ENCODE measurements at regions not wholly inside any gene's neighbourhood (a gene's known extent, or its start where the extent isn't known, plus 50 kb on each side); places are given as distances from the start of the nearest gene placed in this dataset.
"Not testable (repeated sequence)": the region's sequence is repeated elsewhere in the genome, so short reads cannot be mapped to it uniquely, and the experiment has no call there.

DNA sequence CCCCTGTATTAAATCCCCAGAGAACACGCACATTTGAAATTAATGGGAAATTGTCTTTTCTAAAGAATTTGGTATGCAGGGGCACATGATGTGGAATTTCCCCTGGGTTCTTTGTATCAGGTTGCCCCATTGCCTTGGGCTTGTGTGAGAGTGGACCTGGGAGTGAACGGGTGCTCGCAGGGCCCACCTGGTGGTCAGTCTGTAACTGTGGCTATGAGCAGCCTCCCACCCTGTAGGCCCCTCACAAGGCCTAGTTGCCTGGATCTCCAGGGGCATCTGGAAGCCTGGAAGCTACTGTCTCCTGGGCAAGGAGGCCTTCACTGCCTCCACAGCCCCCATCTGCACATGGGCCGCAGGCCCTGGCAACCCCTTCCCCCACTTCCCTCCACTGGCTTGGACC, 96.7 kb downstream of the SLC25A47 start:
- no peak for DNase-seq (ENCODE audit: low read depth)

DNA sequence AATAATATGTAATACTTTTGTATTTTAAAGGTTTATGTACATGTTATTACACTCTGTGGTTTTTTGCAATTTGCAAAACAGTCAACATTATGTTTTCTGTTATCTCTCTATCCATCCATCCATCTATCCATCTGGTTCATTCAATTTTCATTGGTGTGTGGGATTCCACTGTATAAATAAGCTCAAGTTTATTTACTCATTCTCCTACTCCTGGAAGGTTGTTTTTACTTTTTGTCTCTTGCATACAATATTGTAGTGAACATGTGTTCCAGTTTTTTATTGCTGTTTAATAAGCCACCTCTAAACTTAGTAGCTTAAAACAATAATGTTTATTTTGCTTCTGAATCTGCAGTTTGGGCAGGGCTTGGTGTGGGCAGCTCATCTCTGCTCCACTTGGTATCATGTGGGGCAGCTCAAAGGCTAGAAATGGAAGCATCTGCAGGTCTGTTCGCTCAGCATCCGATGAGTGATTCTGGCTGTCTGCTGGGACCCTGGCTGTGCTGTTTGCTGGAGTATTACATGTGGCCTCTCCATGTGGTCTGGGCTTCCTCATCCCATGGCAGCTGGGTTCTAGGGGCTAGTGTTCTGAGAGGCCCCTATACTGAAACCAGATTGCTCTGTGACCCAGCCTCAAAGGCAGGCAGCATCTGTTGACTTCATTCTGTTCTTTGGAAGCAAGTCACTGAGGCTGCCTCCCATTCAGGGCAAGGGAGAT, 98.8 kb downstream of the SLC25A47 start:
- DNase-seq (ENCODE audit: low read depth): no peak

DNA sequence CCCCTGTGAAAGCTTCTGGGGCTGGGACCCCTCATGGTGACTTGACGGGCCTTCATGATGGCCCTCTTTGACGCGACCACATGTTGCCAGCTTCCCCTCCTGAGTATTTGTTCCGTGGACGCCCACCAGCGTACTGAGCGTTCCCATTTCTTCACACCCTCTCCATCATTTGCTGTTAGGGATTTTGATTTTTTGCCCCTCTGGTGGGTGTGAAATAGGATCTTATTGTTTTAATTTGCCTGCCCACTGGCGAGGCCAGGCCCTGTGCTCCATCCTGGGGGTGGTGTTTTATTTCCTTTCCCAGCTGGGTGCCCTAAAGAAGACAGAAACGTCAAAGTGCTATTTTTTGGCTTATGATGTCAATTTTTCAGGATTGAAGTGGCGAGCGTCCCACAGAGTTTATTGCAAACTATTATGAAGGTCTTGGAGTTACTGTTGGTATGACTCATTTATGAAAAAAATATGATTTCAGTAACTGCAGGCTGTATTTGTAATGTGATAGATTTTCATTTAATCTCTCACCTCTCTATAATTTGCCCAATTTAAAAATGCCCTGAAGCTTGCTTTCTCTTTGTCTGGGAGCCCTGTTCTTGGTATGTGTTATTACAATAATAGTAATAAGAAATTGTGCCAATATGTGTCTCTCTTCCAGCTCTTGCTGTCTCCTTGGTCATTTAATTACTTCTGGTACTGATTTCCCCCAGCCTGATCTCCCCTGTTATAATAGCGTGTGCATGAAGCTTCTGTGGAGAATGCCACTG, 99.6 kb downstream of the SLC25A47 start:
- no peak for DNase-seq (ENCODE audit: low read depth)

DNA sequence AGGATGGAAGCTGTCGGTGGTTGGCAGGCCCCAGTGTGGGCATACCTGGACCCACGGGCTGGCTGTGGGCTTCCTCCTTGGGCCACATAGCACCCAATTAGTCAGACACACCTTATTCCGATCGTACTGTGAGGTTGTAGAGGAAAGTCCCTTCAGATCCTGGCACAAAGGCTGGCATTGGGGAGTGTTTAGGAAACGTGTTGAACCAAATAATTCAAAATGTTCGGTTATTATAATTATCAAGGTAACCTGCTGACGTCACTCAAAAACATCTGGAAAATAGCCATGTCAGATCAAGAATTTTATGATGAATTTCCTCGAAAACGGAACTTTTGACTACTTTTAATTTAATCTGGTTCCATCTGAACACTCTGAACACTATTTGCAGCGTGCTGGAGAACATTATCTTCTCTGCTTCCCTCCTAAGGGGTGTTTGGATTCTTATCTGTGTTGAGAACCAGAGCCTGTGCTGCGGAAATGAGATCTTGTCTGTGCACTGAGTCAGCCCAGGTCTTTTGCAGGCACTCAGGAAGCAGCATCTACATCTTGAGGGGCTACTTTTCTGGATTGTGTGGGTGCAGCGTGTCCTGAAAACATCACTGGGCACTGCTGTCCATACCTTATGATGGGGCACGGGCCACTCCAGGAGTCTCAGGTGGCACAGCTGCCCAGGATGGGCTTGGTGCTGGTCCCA, 100.3 kb downstream of the SLC25A47 start:
- no peak for DNase-seq (ENCODE audit: low read depth)

DNA sequence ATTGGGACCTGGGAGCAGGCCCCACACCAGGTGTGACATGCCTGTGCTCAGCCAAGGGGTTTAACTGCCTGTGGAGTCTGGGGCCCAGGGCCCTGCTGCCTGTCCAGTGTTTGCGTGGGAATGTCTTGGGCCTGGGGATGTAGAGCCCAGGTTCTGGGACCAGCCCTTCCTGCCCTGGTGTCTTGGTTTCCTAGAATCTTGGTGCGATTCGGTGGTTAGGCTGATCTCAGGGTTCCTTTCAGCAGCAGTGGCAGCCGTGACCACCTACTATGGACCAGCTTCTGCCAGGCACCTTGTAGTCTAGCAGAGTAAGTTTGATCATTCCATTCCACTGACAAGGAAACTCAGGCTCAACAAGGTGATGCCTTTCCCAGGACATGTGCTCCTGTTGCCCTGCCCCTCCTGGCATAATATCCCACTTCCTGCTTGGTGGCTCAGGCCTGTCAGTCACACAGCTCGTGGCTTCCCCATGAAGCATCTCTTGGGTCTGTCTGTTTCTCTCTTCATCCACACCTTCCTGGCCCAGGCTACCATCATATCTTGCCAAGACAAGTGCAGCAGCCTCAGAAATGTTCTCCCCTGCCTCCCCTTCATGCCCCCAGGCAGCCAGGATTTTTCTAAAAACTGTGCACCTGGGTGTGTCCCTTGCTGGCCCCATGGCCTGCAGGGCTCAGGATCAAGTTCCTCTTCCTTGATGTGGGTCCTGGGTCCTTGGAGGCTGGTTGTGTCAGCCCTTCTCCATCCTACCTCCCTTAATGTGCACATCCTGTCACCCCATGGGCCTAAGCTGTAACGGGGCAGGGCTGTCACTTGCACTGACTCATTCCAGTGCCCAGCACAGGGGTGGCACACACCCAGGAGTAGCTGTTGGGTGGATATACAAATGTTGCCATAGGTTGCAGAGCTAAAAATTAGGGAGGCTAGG, 101.6 kb downstream of the SLC25A47 start:
- DNase-seq (ENCODE audit: low read depth): no peak

DNA sequence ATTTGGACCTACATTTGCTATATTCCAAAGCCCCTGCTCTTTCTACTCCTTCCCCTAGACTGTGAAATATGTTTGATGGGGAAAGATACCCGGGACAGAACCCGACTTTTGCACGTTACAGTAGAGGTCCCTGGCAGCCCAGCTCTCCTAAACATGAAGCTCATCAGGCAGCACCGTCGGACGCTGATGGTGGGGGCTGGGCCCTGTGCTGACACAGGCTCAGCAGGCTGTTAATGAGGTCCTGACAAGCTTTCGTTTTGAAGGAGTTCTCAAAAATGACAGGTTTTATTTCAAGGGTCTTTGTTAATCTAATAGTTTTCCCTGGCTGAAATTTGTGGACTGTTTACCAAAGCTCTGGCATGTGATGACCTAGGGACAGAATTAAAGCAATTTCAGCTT, 102.3 kb downstream of the SLC25A47 start:
- no peak for DNase-seq (ENCODE audit: low read depth)

DNA sequence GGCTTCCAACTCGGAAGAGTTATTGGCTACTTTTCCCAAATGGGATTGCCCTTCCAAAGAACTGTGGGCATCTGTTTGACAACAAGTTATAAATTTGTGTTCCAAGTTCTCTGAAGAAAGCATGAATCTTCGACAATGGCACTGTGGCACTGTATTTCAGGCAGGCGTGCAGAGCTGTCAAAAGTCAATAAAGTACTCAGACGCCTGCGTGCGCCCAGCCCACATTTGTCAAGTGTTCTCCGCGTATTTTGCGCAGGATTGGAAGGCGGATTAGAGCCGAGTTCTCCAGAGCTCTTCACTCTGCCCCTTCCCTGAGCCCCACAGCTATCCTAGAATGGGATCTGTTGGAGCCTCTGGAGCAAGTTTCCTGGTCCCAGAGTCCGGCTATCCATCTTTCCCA, 103.2 kb downstream of the SLC25A47 start:
- DNase-seq (ENCODE audit: low read depth): no peak

DNA sequence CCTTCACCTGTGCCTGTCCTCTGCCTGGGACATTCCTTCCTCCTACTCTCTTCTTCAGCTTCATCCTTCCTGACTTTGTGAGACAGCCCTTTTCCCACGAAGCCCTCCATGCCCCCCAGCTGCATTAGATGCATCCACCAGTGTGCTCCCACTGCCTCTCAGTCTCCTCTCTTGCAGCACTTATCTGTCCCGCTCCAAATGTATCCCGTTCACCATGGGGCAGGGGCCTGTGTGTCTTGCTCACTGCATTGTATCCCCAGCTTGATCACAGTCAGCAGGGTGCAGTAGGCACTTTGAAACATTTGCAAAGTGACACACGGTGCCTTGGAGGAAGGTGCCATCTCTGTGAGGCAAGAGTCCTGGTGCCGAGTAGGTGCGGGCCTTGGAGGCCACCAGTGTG, 104.0 kb downstream of the SLC25A47 start:
- no peak for DNase-seq (ENCODE audit: low read depth)

DNA sequence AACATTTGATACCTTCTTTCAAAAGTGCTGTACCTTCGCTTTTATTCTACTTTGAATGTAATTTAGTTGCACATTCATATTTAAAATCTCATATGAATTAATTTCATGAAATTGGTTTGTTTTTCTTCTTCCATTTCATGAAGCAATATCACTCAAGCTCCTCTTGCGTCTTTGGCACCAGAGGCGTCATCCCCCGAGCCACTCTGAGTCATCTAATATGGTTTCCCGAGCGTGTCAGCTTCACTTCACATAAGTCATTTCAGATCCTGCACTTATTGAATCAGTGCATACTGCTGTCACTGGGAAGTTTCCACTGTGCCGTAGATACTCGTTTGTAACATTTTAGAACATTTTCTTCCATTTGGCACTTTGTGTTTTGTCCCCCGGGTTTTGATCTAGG, 105.6 kb downstream of the SLC25A47 start:
- DNase-seq (ENCODE audit: low read depth): no peak

DNA sequence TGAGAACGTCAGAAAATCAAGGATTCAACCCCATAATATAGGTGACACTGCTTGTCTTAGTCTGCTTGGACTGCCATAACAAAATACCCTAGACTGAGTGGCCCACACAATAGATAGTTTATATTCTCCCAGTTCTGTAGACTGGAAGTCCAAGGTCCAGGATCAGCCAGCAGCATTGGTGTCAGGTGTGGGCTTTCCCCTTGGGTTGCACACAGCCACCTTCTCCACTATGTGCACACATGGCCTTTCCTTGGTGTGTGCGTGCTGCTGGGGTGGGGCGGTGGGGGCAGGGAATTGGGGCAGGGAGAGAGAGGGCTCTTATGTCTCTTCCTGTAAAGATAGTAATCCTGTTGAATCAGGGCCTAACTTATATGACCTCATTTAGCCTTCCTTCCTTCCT, 106.4 kb downstream of the SLC25A47 start:
- DNase-seq (ENCODE audit: low read depth): no peak

DNA sequence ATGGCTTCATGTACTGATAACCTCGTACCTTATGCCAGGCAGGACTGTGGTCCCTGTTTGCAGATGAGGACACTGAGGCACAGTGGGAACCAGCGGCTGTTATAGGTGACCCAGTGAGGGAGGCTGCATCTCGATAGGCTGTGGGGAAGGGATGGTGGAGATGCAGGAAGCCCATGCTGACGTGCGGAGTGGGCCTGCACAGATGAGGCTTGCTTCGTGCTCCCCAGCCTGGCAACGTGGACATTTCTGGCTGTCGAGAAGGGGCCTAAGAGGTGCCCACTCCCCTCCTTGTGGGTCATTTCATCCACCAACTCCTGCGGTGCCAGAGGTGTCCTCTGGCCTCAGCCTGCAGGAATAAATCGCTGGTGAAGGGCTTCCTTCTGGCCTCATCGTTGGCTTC, 107.4 kb downstream of the SLC25A47 start:
- no peak for DNase-seq (ENCODE audit: low read depth)

DNA sequence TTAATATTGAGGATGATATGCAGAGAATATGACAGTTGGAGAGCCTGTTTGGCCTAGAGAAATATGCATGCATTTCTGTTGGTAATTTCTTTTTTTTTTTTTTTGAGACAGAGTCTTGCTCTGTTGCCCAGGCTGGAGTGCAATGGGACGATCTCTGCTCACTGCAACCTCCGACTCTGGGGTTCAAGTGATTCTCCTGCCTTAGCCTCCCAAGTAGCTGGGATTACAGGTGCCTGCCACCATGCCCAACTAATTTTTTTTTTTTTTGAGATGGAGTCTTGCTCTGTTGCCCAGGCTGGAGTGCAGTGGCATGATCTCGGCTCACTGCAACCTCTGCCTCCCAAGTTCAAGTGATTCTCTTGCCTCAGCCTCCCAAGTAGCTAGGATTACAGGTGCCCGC, 108.3 kb downstream of the SLC25A47 start:
- not testable (repeated sequence) for DNase-seq (ENCODE audit: low read depth)

DNA sequence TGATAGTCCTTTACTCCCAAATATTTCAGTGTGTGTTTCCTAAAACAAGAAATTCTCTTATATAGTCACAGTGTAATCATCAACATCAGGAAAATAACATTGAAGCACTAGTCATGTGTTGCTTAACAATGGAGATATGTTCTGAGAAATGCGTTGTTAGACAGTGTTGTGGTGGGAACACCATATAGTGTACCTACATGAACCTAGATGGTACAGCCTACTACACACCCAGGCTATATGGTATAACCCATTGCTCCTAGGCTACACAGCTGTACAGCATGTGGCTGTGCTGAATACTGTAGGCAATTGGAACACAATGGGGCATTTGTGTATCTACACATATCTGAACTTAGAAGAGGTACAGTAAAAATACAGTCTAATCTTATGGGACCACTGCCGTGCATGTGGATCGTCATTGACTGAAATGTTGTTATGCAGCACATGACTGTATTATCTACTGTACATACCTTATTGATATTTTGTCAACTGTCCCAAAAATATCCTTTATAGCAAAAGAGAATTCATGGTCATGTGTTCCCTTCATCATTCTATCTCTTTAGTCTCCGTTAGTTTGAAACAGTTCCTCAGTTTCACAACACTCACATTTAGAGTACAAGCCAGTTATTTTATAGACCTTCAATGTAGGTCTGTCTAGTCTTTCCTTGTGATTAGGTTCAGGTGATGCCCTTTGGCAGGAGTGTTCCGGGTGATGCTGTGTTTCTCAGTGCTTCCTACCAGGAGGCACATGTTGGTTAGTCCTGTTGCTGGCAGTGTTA, 109.7 kb downstream of the SLC25A47 start:
- DNase-seq (ENCODE audit: low read depth): no peak

DNA sequence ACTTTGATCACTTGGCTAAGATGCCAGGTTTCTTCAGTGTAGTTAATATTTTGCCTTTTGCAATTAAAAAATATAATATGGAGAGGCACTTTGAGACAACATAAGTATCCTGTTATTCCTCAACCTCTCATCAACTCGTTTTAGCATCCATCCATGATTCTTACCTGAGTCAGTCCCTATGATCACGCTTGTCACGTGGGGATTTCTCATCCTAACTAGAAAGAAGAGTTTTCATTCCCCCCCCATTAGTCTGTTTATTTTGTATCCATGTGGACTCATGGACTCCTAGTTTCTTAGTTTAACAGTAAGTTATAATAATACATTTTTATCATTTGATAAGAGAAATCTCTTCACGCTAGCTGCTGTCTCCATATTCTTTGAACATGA, 110.3 kb downstream of the SLC25A47 start:
- no peak for DNase-seq (ENCODE audit: low read depth)

DNA sequence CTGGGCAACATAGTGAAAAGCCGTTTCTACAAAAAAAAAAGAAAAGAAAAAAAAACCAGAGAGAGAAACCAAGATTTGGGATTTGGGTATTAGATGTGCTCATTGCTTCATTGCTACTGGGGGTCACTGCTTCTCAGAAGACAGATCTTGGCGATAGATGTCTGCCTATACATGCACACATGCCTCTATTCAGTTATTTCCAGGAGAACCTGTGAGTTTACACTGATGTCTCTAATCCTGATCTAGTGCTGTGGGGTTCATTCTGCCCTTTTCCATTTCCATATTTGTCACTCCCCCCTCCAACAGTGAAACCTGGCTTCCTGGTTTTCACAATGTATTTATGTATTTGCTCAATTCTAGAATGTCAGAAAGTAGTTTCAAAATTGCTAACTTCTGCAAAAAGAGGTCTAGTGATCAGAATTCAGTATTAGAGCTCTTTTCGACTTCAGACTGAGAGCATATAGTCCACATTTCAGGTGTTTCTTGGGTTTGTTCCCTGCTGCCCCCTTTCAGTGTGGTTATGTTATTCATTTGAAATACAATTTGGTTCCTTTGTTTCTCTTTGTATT, 111.0 kb downstream of the SLC25A47 start:
- no peak for DNase-seq (ENCODE audit: low read depth)

DNA sequence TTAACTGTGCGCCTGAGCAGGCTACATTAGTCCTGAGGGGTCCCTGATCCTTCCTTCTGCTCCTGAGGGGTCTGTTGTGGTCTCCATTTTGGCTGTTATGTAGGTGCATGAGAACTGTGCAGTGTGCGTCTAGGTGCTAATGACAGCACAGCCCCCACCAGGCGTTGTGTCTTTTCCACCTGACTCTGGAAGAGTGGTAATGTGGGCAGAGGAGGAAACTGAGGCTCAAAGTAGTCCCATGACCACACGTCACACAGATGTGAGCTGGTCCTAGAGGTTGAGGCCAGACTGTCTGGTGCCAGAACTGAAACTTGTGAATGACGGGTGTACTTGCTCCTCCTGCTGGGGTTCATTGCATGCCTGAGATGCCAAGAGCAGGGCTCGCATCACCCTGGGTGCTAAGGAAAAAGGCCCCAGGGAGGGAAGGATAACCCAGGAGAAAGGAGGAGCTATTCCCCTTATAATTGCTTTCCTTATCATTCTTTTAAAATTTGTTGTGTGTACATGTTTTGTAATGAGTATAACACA, 111.8 kb downstream of the SLC25A47 start:
- DNase-seq (ENCODE audit: low read depth): no peak

DNA sequence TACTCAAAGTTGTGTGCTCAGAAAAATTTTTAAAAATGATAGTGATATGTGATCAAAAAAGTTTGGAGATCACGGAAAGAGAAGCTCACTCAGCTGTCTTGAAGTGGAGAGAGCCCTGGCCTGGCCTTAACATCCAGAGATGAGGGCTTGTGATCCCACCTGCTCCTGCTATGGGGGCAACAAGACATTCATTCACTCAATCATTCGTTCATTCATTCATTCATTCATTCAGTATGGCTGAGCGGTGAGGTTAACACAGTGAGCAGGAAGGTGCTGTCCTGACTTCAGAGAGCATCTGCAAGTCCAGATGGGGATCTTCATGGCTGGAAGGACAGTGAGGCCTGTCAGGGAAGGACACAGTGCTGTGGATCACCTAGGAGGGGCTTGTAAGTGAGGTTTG, 112.3 kb downstream of the SLC25A47 start:
- DNase-seq (ENCODE audit: low read depth): no peak

DNA sequence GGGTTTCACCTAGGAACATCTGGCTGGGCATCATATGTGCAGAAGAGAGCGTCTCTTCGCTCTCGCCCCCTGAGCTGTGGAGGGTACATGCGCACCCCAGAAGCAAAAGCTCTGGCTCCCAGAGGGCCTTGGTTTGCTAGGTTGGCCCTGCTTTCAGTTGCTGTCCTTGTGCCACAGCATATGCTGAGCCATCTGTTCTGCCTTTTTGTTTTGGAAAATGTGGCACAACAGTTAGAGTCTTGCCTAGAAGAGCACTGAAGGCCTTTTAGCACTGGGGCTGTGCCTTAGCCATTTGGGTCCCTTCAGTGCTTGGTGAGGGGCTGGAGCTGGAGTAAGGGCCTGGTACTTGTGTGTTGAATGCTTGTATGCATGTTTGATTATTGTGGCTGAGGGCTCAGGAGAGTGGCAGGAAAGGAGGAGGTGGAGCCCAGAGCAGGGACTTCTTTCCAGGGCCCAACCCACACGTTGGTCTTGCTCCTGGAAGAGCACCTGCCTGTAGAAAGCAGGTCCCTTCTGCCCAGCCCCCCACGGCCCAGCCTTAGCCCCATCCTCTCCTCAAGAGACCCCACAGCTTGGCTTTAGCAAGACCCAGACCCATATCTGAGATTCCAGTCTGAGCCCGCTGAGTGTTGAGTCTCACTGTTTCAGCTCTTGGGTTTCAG, 113.7 kb downstream of the SLC25A47 start:
- no peak for DNase-seq (ENCODE audit: low read depth)

DNA sequence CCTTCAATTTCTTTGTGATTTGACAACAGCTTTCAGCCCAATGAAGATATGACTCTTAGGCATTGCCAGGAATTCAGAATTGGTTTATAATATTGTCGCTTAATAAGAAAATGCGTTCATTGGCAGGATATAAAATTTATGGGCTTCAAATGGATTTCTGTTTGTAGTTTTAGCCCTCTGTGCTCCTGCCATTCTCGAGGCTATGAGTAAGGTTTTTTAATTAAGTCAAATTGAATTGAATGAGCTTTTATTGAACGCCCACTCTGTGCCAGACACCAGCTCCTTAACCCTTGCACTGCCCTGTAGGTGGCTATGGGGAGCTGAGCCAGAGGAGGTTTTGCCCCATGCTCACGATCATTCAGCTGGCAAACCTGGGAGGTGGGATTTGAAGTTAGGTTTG, 115.1 kb downstream of the SLC25A47 start:
- no peak for DNase-seq (ENCODE audit: low read depth)

All from activated T-cell treated with anti-CD3 and anti-CD28 coated beads for 48 hours (primary cell).